ENCODE measurements at regions not wholly inside any gene's neighbourhood (a gene's known extent, or its start where the extent isn't known, plus 50 kb on each side); places are given as distances from the start of the nearest gene placed in this dataset.
"Not testable (repeated sequence)": the region's sequence is repeated elsewhere in the genome, so short reads cannot be mapped to it uniquely, and the experiment has no call there.

GRCh38 chr6:91240878-91241603 lies 654.2 kb upstream of the MAP3K7 start:
- no peak for DNase-seq (ENCODE audit: low read depth)
- H3K4me3 ChIP-seq (ENCODE audit: low read length), result no peak overlapping the region
- TF ChIP-seq CTCF (conservative IDR thresholded peaks at IDR 0.05; ENCODE audit: low read length), result no peak

GRCh38 chr6:91221072-91221720 lies 634.3 kb upstream of the MAP3K7 start:
- TF ChIP-seq CTCF (conservative IDR thresholded peaks at IDR 0.05; ENCODE audit: low read length), result no peak

GRCh38 chr6:91213229-91213901 lies 626.5 kb upstream of the MAP3K7 start:
- no peak for TF ChIP-seq CTCF (conservative IDR thresholded peaks at IDR 0.05; ENCODE audit: low read length)
- H3K4me3 ChIP-seq (ENCODE audit: low read length), result no peak overlapping the region
- DNase-seq (ENCODE audit: low read depth), result no peak

More at GRCh38 chr6:91221072-91221720, 634.3 kb upstream of the MAP3K7 start:
- DNase-seq (ENCODE audit: low read depth), result no peak
- no peak overlapping the region for H3K4me3 ChIP-seq (ENCODE audit: low read length)

- H3K4me3 ChIP-seq (ENCODE audit: low read length), result no peak overlapping the region
- DNase-seq (ENCODE audit: low read depth), result no peak
- no peak for TF ChIP-seq CTCF (conservative IDR thresholded peaks at IDR 0.05; ENCODE audit: low read length)
These were observed 611.9 kb upstream of the MAP3K7 start for GRCh38 chr6:91198588-91199255.

GRCh38 chr6:91196729-91197128 lies 609.9 kb upstream of the MAP3K7 start:
- no peak for DNase-seq (ENCODE audit: low read depth)
- no peak for TF ChIP-seq CTCF (conservative IDR thresholded peaks at IDR 0.05; ENCODE audit: low read length)

GRCh38 chr6:91193446-91193845 lies 606.6 kb upstream of the MAP3K7 start:
- TF ChIP-seq CTCF (conservative IDR thresholded peaks at IDR 0.05; ENCODE audit: low read length), result no peak
- no peak for DNase-seq (ENCODE audit: low read depth)
- H3K4me3 ChIP-seq (ENCODE audit: low read length), result no peak overlapping the region

More at GRCh38 chr6:91196729-91197128, 609.9 kb upstream of the MAP3K7 start:
- H3K4me3 ChIP-seq (ENCODE audit: low read length), result no peak overlapping the region

- H3K4me3 ChIP-seq (ENCODE audit: low read length); DNase-seq (ENCODE audit: low read depth): not testable (repeated sequence)
These were observed 603.2 kb upstream of the MAP3K7 start for GRCh38 chr6:91190041-91190440.
